HL-60 (cell line): ENCODE measurements at regions not wholly inside any gene's neighbourhood (a gene's known extent, or its start where the extent isn't known, plus 50 kb on each side); places are given as distances from the start of the nearest gene placed in this dataset.

Experiments used
- CTCF ChIP-seq: IDR thresholded peaks from one replicate; pipeline ENCODE4 v1.5.1; 2011; ENCODE audit warnings: low read length, control low read depth, inconsistent platforms; ENCODE audit not compliant: insufficient read depth
- GABPA ChIP-seq: IDR thresholded peaks from 2 replicates; pipeline ENCODE4 v1.6.1; 2012; ENCODE audit warnings: low read depth
- POLR2AphosphoS5 ChIP-seq: IDR thresholded peaks from 2 replicates; pipeline ENCODE4 v1.6.1; 2012; ENCODE audit warnings: low read depth
- SPI1 ChIP-seq: IDR thresholded peaks from 2 replicates; pipeline ENCODE4 v1.6.1; 2012; ENCODE audit warnings: low read depth, mild to moderate bottlenecking, borderline replicate concordance
- TF ChIP-seq, protein P1 (sequence below): IDR thresholded peaks from 2 replicates; pipeline ENCODE4 v1.6.1; 2012; ENCODE audit warnings: low read depth; ENCODE audit not compliant: insufficient replicate concordance

DNA sequence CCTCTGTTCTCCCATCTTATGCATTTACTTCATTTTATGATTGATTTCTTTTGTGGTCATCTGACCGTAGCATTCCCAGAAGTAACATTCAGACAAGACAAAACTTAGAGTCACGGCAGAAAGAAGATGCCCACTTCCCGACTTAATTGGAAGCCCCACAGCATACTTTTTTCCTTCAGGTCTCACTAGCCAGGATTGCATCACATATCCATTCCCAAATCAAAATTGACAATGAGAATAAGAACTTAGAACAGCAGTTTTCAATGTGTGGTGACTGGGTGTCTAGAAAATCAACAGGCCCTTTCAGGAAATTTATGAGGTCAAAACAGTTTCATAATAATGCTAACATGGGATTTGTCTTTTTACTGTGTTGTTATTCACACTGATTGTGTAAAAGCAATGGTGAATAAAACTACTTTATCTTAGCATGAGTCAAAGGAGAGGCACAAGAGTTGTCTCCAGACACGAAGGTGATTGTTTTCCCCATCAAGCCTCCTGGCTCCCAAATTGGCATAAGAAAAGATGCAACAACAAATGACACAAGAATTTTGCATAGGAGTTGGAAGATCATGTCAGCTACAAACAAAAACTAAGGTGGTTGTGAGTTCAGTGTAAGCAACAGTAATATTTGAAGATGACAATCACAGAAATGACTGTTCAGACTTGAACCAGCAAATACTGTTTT, 493.9 kb downstream of the HTR7 start:
- TF ChIP-seq POLR2AphosphoS5 (no peak), CTCF (no peak), GABPA (no peak), SPI1 (no peak)
- TF ChIP-seq, protein P1, sequence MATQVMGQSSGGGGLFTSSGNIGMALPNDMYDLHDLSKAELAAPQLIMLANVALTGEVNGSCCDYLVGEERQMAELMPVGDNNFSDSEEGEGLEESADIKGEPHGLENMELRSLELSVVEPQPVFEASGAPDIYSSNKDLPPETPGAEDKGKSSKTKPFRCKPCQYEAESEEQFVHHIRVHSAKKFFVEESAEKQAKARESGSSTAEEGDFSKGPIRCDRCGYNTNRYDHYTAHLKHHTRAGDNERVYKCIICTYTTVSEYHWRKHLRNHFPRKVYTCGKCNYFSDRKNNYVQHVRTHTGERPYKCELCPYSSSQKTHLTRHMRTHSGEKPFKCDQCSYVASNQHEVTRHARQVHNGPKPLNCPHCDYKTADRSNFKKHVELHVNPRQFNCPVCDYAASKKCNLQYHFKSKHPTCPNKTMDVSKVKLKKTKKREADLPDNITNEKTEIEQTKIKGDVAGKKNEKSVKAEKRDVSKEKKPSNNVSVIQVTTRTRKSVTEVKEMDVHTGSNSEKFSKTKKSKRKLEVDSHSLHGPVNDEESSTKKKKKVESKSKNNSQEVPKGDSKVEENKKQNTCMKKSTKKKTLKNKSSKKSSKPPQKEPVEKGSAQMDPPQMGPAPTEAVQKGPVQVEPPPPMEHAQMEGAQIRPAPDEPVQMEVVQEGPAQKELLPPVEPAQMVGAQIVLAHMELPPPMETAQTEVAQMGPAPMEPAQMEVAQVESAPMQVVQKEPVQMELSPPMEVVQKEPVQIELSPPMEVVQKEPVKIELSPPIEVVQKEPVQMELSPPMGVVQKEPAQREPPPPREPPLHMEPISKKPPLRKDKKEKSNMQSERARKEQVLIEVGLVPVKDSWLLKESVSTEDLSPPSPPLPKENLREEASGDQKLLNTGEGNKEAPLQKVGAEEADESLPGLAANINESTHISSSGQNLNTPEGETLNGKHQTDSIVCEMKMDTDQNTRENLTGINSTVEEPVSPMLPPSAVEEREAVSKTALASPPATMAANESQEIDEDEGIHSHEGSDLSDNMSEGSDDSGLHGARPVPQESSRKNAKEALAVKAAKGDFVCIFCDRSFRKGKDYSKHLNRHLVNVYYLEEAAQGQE, result no peak
